ENCODE measurements at regions not wholly inside any gene's neighbourhood (a gene's known extent, or its start where the extent isn't known, plus 50 kb on each side); places are given as distances from the start of the nearest gene placed in this dataset.

DNA sequence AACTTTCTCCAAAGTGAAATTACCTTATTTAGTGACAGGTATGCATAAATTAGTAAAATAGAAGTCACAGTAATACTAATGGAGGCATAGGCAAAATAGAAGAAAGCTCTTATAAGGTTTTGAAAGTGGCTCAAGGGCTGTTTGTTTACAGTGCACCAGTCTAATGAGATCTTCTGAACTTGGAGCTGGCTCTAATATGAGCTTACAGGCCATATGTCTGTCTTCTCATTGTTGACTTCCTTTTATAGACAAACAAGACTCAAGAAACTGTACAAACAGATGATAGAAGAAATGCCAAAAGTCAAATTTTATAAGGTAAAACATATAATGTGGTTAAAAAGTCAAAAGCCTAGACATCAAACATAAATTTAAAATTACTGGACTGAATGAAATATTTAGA is 207.5 kb upstream of the NEGR1 start:
- no peak overlapping the region for H3K4me3 Mint-ChIP-seq (ENCODE audit: low read depth)
- H3K36me3 Mint-ChIP-seq (ENCODE audit: insufficient read depth), result no peaks in the 10 kb centered on the region
- no peaks in the 10 kb centered on the region for H3K9me3 Mint-ChIP-seq (ENCODE audit: low read depth)
- H3K4me1 Mint-ChIP-seq (ENCODE audit: low read depth), result peaks cover 3% of the 10 kb centered on the region
- DNase-seq (ENCODE audit: low spot score, unreplicated experiment), result no peak
- TF ChIP-seq, protein P1, sequence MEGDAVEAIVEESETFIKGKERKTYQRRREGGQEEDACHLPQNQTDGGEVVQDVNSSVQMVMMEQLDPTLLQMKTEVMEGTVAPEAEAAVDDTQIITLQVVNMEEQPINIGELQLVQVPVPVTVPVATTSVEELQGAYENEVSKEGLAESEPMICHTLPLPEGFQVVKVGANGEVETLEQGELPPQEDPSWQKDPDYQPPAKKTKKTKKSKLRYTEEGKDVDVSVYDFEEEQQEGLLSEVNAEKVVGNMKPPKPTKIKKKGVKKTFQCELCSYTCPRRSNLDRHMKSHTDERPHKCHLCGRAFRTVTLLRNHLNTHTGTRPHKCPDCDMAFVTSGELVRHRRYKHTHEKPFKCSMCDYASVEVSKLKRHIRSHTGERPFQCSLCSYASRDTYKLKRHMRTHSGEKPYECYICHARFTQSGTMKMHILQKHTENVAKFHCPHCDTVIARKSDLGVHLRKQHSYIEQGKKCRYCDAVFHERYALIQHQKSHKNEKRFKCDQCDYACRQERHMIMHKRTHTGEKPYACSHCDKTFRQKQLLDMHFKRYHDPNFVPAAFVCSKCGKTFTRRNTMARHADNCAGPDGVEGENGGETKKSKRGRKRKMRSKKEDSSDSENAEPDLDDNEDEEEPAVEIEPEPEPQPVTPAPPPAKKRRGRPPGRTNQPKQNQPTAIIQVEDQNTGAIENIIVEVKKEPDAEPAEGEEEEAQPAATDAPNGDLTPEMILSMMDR (IDR thresholded peaks at IDR 0.05; ENCODE audit: unreplicated experiment), result no peak
- no peaks in the 10 kb centered on the region for H3K27me3 Mint-ChIP-seq
- no peak overlapping the region for H3K27ac Mint-ChIP-seq

DNA sequence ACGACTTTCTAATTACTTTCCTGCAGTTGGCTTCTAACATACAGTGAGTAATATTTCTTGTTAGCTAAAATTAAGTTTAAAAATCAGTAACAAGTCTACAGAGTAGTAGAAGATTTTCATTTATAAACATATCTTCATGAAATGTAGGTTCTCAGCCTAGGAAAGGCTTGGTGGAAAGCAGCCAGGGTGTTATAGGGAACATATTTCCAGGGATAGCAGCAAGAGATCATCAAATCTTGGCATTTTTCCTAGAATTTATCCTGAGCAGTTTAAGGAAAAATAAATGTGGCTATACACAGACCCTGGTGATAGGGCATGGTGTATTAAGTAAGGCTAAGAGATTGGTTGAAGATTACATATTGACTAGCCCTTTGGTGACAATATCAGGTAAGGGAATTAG is 203.5 kb upstream of the NEGR1 start:
- Mint-ChIP-seq H3K4me1 (ENCODE audit: low read depth) (peaks cover 22% of the 10 kb centered on the region), H3K27me3 (no peaks in the 10 kb centered on the region), H3K36me3 (ENCODE audit: insufficient read depth) (no peaks in the 10 kb centered on the region), H3K9me3 (ENCODE audit: low read depth) (peaks cover 2% of the 10 kb centered on the region), H3K27ac (no peak overlapping the region), H3K4me3 (ENCODE audit: low read depth) (no peak overlapping the region)
- no peak for DNase-seq (ENCODE audit: low spot score, unreplicated experiment)
- TF ChIP-seq, protein P1 (IDR thresholded peaks at IDR 0.05; ENCODE audit: unreplicated experiment), result no peak

DNA sequence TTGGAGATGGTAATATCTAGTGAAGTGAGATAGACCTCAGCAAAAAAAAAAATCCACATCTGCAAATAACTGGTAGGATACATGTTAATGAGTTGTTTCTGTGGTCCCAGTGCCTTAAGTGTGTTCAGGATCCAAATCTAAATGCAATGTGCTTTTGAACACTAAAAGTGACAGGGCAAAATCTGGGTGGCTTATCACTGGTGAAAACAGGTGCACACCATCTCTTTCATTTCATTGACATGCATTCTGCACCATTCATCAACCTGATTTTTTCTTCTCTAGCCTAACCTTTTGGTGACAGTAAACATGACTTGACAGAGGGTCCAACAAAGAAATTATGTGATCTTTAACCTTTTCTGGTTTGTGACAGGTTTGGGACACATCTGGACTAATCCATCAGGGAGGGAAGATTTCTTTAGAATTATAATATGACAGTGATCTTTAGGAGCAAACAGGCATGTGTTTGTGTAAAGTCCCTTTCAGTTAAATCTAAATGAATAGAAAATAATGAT is 201.6 kb upstream of the NEGR1 start:
- no peaks in the 10 kb centered on the region for H3K27me3 Mint-ChIP-seq
- H3K27ac Mint-ChIP-seq, result no peak overlapping the region
- peaks cover 22% of the 10 kb centered on the region for H3K4me1 Mint-ChIP-seq (ENCODE audit: low read depth)
- TF ChIP-seq, protein P1 (IDR thresholded peaks at IDR 0.05; ENCODE audit: unreplicated experiment), result no peak
- H3K36me3 Mint-ChIP-seq (ENCODE audit: insufficient read depth), result peaks cover 3% of the 10 kb centered on the region
- no peak overlapping the region for H3K4me3 Mint-ChIP-seq (ENCODE audit: low read depth)
- DNase-seq (ENCODE audit: low spot score, unreplicated experiment), result no peak
- peaks cover 18% of the 10 kb centered on the region for H3K9me3 Mint-ChIP-seq (ENCODE audit: low read depth)

DNA sequence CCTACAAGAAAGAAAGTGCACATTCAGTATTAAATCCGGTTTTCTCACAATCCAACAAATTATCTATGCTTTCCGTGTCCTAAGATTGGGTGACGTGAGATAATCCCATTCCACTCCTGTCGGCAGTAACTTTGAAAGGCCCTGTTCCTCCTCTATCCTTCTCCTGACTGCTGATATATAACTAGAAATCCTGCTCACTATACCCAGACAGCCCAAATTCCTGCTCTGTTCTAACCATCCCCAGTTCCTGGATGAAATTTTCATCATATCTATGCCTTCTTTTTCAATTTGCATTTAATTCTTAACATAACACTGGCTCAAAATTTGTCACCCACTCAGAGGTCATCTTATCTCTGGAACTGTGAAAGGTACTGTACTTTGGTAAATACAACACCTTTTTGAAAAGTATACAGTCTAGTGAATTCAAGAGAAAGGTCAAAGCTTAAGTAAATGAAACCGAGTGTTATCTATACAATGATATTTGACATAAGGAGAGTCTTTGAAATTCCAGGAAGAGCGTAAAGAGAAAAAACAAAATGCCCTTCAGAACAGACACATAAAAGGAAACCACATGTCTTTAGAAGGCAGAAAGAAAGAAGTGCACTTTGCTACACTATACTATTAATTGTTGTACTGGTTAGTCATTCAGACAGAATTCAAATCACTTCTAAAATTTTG is 200.5 kb upstream of the NEGR1 start:
- TF ChIP-seq, protein P1 (IDR thresholded peaks at IDR 0.05; ENCODE audit: unreplicated experiment), result no peak
- Mint-ChIP-seq H3K9me3 (ENCODE audit: low read depth) (peaks cover 20% of the 10 kb centered on the region), H3K4me1 (ENCODE audit: low read depth) (peaks cover 22% of the 10 kb centered on the region), H3K27ac (peak overlapping the region; percentile 65), H3K27me3 (no peaks in the 10 kb centered on the region), H3K4me3 (ENCODE audit: low read depth) (no peak overlapping the region), H3K36me3 (ENCODE audit: insufficient read depth) (peaks cover 4% of the 10 kb centered on the region)
- DNase-seq (ENCODE audit: low spot score, unreplicated experiment), result no peak

DNA sequence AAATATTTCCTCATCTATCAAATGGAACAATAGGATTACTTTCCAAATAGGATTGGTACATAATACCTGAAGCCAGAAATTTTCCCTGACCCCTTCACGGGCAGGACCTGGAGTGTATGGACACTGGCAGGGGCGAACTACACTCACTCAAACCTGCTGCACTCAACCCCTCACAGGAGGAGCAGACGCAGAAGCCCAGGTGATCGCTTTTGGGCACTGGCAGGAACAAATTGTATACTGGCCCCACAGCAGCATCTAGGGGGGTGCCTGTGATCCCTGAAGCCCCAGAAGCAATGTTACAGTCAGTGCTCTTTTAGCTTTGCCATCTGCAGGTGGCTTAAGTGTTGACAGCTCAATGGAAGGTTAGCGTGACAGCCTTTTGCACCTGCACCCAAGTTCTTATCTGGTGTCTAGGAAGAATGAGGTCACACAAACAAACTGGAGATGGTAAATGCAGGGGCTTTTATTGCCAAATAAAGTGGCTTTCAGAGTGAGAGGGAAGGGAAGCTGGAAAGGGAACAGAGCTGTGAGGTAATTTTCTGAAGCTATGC is 199.2 kb upstream of the NEGR1 start:
- H3K4me1 Mint-ChIP-seq (ENCODE audit: low read depth), result peaks cover 19% of the 10 kb centered on the region
- peaks cover 20% of the 10 kb centered on the region for H3K9me3 Mint-ChIP-seq (ENCODE audit: low read depth)
- no peak overlapping the region for H3K27ac Mint-ChIP-seq
- TF ChIP-seq, protein P1 (IDR thresholded peaks at IDR 0.05; ENCODE audit: unreplicated experiment), result no peak
- no peak overlapping the region for H3K4me3 Mint-ChIP-seq (ENCODE audit: low read depth)
- H3K27me3 Mint-ChIP-seq, result no peaks in the 10 kb centered on the region
- no peak for DNase-seq (ENCODE audit: low spot score, unreplicated experiment)
- H3K36me3 Mint-ChIP-seq (ENCODE audit: insufficient read depth), result peaks cover 4% of the 10 kb centered on the region
